Neural cell (in vitro differentiated cells): ENCODE measurements at regions not wholly inside any gene's neighbourhood (a gene's known extent, or its start where the extent isn't known, plus 50 kb on each side); places are given as distances from the start of the nearest gene placed in this dataset.
A peak's percentile ranks its signal among the peaks of the same experiment; 100 is the strongest.

ENCODE experiments used
- H2AFZ ChIP-seq: fragments of 200-600, 300-800 bp; sonication (generic), shearing (Covaris generic); 2 replicates; pipeline ENCODE4 v1.6.0; 2014; ENCODE audit warnings: low read depth, mild to moderate bottlenecking, antibody characterized with exemption, low read length, moderate library complexity
- H3F3A ChIP-seq: fragments of 200-600 bp; shearing (Covaris generic); 2 replicates; pipeline ENCODE4 v1.6.1; 2016; ENCODE audit warnings: mild to moderate bottlenecking, moderate library complexity, mixed read lengths, antibody characterized with exemption, low read length; ENCODE audit not compliant: insufficient read depth, poor library complexity, severe bottlenecking
- H3K27ac ChIP-seq: fragments of 200-600, 300-800 bp; sonication (generic), shearing (Covaris generic); 2 replicates; pipeline ENCODE4 v1.5.1; 2014; ENCODE audit warnings: mild to moderate bottlenecking, low read length, moderate library complexity
- H3K27me3 ChIP-seq: fragments of 300-800, 200-600 bp; sonication (generic), shearing (Covaris generic); 2 replicates; pipeline ENCODE4 v1.6.0; 2014; ENCODE audit warnings: mild to moderate bottlenecking, low read depth, low read length, moderate library complexity; ENCODE audit not compliant: insufficient read depth
- H3K36me3 ChIP-seq: fragments of 300-800, 200-600 bp; sonication (generic), shearing (Covaris generic); 2 replicates; pipeline ENCODE4 v1.5.1; 2014; ENCODE audit warnings: mild to moderate bottlenecking, antibody characterized with exemption, low read length, moderate library complexity; ENCODE audit not compliant: insufficient read depth
- H3K4me2 ChIP-seq: fragments of 300-800, 200-600 bp; sonication (generic), shearing (Covaris generic); 2 replicates; pipeline ENCODE4 v1.6.0; 2014; ENCODE audit warnings: mild to moderate bottlenecking, low read length
- H3K4me3 ChIP-seq: fragments of 300-800, 200-600 bp; sonication (generic), shearing (Covaris generic); 2 replicates; pipeline ENCODE4 v1.5.1; 2014; ENCODE audit warnings: mild to moderate bottlenecking, low read length, moderate library complexity
- H3K79me2 ChIP-seq: fragments of 200-600 bp; shearing (Covaris generic); replicated peaks from 2 replicates; pipeline ENCODE4 v1.6.0; 2014; ENCODE audit warnings: mild to moderate bottlenecking, low read length, moderate library complexity; ENCODE audit not compliant: insufficient read depth
- H3K9ac ChIP-seq: fragments of 300-800, 200-600 bp; sonication (generic), shearing (Covaris generic); 2 replicates; pipeline ENCODE4 v1.6.1; 2016; ENCODE audit warnings: mild to moderate bottlenecking, low read length, mixed read lengths
- H3K9me2 ChIP-seq: fragments of 200-600 bp; shearing (Covaris generic); 2 replicates; pipeline ENCODE4 v1.6.1; 2016; ENCODE audit warnings: mild to moderate bottlenecking, low read length, mixed read lengths; ENCODE audit not compliant: insufficient read depth
- H3K9me3 ChIP-seq: fragments of 200-600, 300-800 bp; sonication (generic), shearing (Covaris generic); 2 replicates; pipeline ENCODE4 v1.6.1; 2016; ENCODE audit warnings: mild to moderate bottlenecking, mixed run types, low read length, moderate library complexity, mixed read lengths
- H4K20me1 ChIP-seq: fragments of 200-600 bp; shearing (Covaris generic); 2 replicates; pipeline ENCODE4 v1.6.1; 2016; ENCODE audit warnings: mild to moderate bottlenecking, mixed run types; ENCODE audit not compliant: insufficient read depth
- CTCF ChIP-seq: fragments of 450-650 bp; IDR thresholded peaks from 2 replicates; pipeline ENCODE4 v1.5.1; 2014; ENCODE audit warnings: antibody characterized with exemption, mild to moderate bottlenecking, moderate library complexity; ENCODE audit not compliant: poor library complexity, severe bottlenecking
- EP300 ChIP-seq: fragments of 450-650 bp; conservative IDR thresholded peaks from 2 replicates; pipeline ENCODE4 v1.6.1; 2014; ENCODE audit warnings: antibody characterized with exemption, mild to moderate bottlenecking, moderate library complexity; ENCODE audit not compliant: poor library complexity, severe bottlenecking
- EZH2 ChIP-seq: fragments of 200-600, 300-800 bp; shearing (Covaris generic), sonication (generic); IDR thresholded peaks from 2 replicates; pipeline ENCODE4 v1.6.1; 2014; ENCODE audit warnings: antibody characterized with exemption, low read length, borderline replicate concordance, mild to moderate bottlenecking; ENCODE audit not compliant: insufficient read depth, poor library complexity, severe bottlenecking
- MXI1 ChIP-seq: fragments of 450-650 bp; conservative IDR thresholded peaks from 2 replicates; pipeline ENCODE4 v1.6.1; 2014; ENCODE audit warnings: antibody characterized with exemption, mild to moderate bottlenecking; ENCODE audit not compliant: poor library complexity, severe bottlenecking
- POLR2AphosphoS5 ChIP-seq: IDR thresholded peaks from 2 replicates; pipeline ENCODE4 v1.6.1; 2012
- RAD21 ChIP-seq: fragments of 450-650 bp; conservative IDR thresholded peaks from 2 replicates; pipeline ENCODE4 v1.6.1; 2014; ENCODE audit warnings: antibody characterized with exemption, mild to moderate bottlenecking, moderate library complexity
- REST ChIP-seq: IDR thresholded peaks from 2 replicates; pipeline ENCODE4 v1.6.1; 2012; ENCODE audit warnings: borderline replicate concordance
- SMC3 ChIP-seq: fragments of 450-650 bp; conservative IDR thresholded peaks from 2 replicates; pipeline ENCODE4 v1.6.1; 2014; ENCODE audit warnings: antibody characterized with exemption, mild to moderate bottlenecking, moderate library complexity; ENCODE audit not compliant: poor library complexity
- TAF1 ChIP-seq: IDR thresholded peaks from 2 replicates; pipeline ENCODE4 v1.6.1; 2012; ENCODE audit warnings: low read depth

- no peak overlapping the region for H3K4me2 ChIP-seq
These were observed 199.1 kb downstream of the ERMARD start for GRCh38 chr6:169950558-169950957.

GRCh38 chr6:169949511-169950097 is 198.2 kb downstream of the ERMARD start:
- Histone ChIP-seq H3K9me2 (no peaks in the 10 kb centered on the region), H3K79me2 (no peaks in the 10 kb centered on the region), H3K4me3 (no peak overlapping the region), H3K27me3 (no peaks in the 10 kb centered on the region), H3K9ac (no peak overlapping the region), H3K9me3 (no peaks in the 10 kb centered on the region), H3K36me3 (no peaks in the 10 kb centered on the region), H3K27ac (no peak overlapping the region), H4K20me1 (no peaks in the 10 kb centered on the region), H3K4me2 (no peak overlapping the region), H2AFZ (no peak overlapping the region), H3F3A (no peaks in the 10 kb centered on the region)
- no peak for TF ChIP-seq MXI1
- TF ChIP-seq RAD21: no peak
- TF ChIP-seq EZH2: no peak
- TF ChIP-seq SMC3: no peak
- no peak for TF ChIP-seq EP300
- TF ChIP-seq POLR2AphosphoS5: no peak
- TF ChIP-seq REST: no peak
- no peak for TF ChIP-seq CTCF
- TF ChIP-seq TAF1: no peak

More at GRCh38 chr6:169950558-169950957, 199.1 kb downstream of the ERMARD start:
- no peaks in the 10 kb centered on the region for H3K27me3 ChIP-seq
- no peaks in the 10 kb centered on the region for H3K9me3 ChIP-seq
- H3K9me2 ChIP-seq: no peaks in the 10 kb centered on the region
- no peaks in the 10 kb centered on the region for H3F3A ChIP-seq
- H3K36me3 ChIP-seq: no peaks in the 10 kb centered on the region
- no peak overlapping the region for H2AFZ ChIP-seq
- TF ChIP-seq SMC3 (peak; percentile 35), CTCF (peak; percentile 23), TAF1 (no peak), RAD21 (peak; percentile 33)
- H3K4me3 ChIP-seq: no peak overlapping the region
- H3K79me2 ChIP-seq: no peaks in the 10 kb centered on the region
- H4K20me1 ChIP-seq: no peaks in the 10 kb centered on the region
- no peak overlapping the region for H3K27ac ChIP-seq
- H3K9ac ChIP-seq: no peak overlapping the region
